ENCODE measurements at regions not wholly inside any gene's neighbourhood (a gene's known extent, or its start where the extent isn't known, plus 50 kb on each side); places are given as distances from the start of the nearest gene placed in this dataset.

GRCh38 chr1:168396940-168397684 lies 116.4 kb downstream of the TBX19 start:
- Mint-ChIP-seq H3K27ac (no peak overlapping the region), H3K36me3 (ENCODE audit: low read depth) (no peaks in the 10 kb centered on the region), H3K9me3 (no peaks in the 10 kb centered on the region), H3K27me3 (ENCODE audit: low read depth, poor library complexity) (no peaks in the 10 kb centered on the region), H3K4me1 (peaks cover 19% of the 10 kb centered on the region), H3K4me3 (no peak overlapping the region)
- TF ChIP-seq, protein P1, sequence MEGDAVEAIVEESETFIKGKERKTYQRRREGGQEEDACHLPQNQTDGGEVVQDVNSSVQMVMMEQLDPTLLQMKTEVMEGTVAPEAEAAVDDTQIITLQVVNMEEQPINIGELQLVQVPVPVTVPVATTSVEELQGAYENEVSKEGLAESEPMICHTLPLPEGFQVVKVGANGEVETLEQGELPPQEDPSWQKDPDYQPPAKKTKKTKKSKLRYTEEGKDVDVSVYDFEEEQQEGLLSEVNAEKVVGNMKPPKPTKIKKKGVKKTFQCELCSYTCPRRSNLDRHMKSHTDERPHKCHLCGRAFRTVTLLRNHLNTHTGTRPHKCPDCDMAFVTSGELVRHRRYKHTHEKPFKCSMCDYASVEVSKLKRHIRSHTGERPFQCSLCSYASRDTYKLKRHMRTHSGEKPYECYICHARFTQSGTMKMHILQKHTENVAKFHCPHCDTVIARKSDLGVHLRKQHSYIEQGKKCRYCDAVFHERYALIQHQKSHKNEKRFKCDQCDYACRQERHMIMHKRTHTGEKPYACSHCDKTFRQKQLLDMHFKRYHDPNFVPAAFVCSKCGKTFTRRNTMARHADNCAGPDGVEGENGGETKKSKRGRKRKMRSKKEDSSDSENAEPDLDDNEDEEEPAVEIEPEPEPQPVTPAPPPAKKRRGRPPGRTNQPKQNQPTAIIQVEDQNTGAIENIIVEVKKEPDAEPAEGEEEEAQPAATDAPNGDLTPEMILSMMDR (IDR thresholded peaks at IDR 0.05), result no peak
- DNase-seq, result no peak

GRCh38 chr1:168396508-168396907 lies 115.8 kb downstream of the TBX19 start:
- Mint-ChIP-seq H3K27me3 (ENCODE audit: low read depth, poor library complexity) (no peaks in the 10 kb centered on the region), H3K27ac (no peak overlapping the region), H3K9me3 (no peaks in the 10 kb centered on the region), H3K4me3 (no peak overlapping the region), H3K36me3 (ENCODE audit: low read depth) (no peaks in the 10 kb centered on the region), H3K4me1 (peaks cover 21% of the 10 kb centered on the region)
- no peak for DNase-seq
- TF ChIP-seq, protein P1 (IDR thresholded peaks at IDR 0.05), result no peak

DNA sequence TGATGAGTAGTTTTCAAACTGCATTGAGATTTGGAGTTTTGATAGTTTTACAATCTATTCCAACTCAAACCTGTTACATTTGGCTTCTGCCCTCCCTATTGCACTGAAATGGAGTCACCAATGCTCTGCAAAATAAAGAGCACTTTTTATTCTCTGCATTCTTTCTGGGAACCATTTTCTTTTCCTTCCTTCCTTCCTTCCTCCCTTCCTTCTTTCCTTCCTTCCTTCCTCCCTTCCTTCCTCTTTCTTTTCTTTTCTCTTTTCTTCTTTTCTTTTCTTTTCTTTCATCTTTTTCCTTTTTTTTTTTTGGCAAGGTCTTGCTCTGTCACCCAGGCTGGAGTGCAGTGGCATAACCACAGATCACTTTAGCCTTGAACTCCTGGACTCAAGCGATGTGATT lies 114.2 kb downstream of the TBX19 start:
- no peak for DNase-seq
- TF ChIP-seq, protein P1 (IDR thresholded peaks at IDR 0.05), result no peak
- H3K36me3 Mint-ChIP-seq (ENCODE audit: low read depth), result no peaks in the 10 kb centered on the region
- peaks cover 21% of the 10 kb centered on the region for H3K4me1 Mint-ChIP-seq
- no peak overlapping the region for H3K4me3 Mint-ChIP-seq
- peak overlapping the region; percentile 73 for H3K27ac Mint-ChIP-seq
- H3K9me3 Mint-ChIP-seq, result no peaks in the 10 kb centered on the region
- no peaks in the 10 kb centered on the region for H3K27me3 Mint-ChIP-seq (ENCODE audit: low read depth, poor library complexity)

- peaks cover 4% of the 10 kb centered on the region for H3K27me3 Mint-ChIP-seq (ENCODE audit: low read depth, poor library complexity)
- no peak for DNase-seq
- TF ChIP-seq, protein P1 (IDR thresholded peaks at IDR 0.05), result no peak
- no peaks in the 10 kb centered on the region for H3K9me3 Mint-ChIP-seq
- no peak overlapping the region for H3K4me3 Mint-ChIP-seq
- H3K36me3 Mint-ChIP-seq (ENCODE audit: low read depth), result no peaks in the 10 kb centered on the region
- H3K27ac Mint-ChIP-seq, result no peak overlapping the region
- H3K4me1 Mint-ChIP-seq, result peaks cover 10% of the 10 kb centered on the region
These were observed 112.4 kb downstream of the TBX19 start for GRCh38 chr1:168392958-168393549.

DNA sequence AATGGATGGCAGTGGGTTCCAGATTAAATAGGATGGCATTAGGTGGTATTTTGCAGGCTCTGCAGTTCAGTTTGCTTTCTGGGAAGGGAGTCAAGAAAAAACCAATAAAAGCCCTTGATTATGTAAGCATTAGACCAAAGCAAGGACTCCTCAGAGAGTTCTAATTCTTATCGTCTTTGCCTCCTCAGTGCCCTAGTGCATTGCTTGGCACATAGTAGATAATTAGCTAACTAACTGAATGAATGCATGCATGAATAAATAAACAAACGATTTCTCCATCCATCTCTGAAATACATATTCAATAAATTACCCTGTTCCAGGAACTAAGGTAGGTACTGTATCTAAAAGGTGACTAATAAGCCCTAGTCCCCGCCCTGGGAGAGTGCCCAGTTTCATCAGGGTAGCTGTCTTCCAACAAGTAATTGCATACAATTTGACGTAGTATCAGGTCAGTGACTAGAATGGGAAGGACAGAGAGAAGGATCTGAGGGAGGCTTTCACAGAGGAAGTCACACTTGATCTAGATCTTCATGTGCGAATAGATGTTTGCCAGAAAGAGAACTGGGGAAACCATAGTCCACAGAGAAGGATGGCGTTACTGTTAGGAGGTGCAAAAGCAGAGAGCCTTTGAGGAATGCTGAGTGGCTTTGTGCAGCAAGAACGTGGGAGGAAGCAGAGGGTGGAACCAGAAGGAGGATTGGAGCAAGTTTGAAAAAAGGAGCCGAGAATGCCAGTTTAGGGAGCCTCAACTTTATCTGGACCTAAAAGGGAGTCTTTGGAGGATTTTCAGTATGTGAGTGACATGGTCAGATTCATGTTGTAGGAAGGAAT lies 111.4 kb downstream of the TBX19 start:
- Mint-ChIP-seq H3K36me3 (ENCODE audit: low read depth) (no peaks in the 10 kb centered on the region), H3K4me3 (no peak overlapping the region)

More for the DNA sequence above, 111.4 kb downstream of the TBX19 start:
- Mint-ChIP-seq H3K9me3 (no peaks in the 10 kb centered on the region), H3K4me1 (peaks cover 20% of the 10 kb centered on the region), H3K27ac (no peak overlapping the region), H3K27me3 (ENCODE audit: low read depth, poor library complexity) (peaks cover 12% of the 10 kb centered on the region)
- TF ChIP-seq, protein P1 (IDR thresholded peaks at IDR 0.05), result no peak
- DNase-seq, result no peak

Measured in nephron progenitor cell (in vitro differentiated cells).